ENCODE measurements at regions not wholly inside any gene's neighbourhood (a gene's known extent, or its start where the extent isn't known, plus 50 kb on each side); places are given as distances from the start of the nearest gene placed in this dataset.

DNA sequence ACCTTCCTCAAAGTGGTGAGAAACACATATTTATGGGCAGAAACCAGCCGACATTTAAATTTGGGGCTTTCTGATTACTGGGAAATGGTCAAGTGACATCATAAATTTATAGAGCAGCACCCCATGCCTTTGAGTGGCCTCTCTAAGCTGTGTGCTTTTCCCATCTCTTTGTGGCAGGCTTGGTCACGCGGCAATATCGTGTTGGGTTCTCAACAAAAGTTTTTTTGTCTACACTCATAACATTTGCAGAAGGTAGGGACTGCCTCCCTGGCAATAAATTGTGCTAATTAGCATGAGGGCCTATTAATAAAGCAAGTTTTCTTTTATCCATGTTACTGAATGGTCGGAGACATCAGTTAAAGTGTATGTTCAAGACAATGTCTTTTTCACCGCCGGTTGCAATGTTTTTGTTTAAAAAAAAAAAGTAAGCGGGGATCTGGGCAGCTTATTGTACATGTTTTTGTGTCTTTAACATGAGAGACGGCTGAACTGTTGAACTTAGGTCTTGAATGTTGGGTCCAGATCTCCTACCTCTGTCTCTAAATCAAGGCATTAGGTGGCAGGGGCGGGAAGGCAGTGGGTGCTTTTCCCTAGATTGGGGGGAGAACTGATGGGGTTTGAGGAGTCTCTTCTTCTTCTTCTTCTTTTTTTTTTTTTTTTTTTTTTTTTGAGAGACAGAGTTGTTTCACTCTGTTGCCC is 193.3 kb downstream of the PHETA1 start:
- Histone ChIP-seq H3K27me3 (ENCODE audit: insufficient read depth, low read length) (peaks cover 40% of the 10 kb centered on the region), H3K9me3 (ENCODE audit: control insufficient read depth in 1 of 2, insufficient read depth in 1 of 2, low read depth in 1 of 2, low read length in 2 of 2) (no peaks in the 10 kb centered on the region), H3K4me2 (ENCODE audit: low read length) (no peak overlapping the region), H4K20me1 (ENCODE audit: insufficient read depth) (no peaks in the 10 kb centered on the region), H3K9me2 (ENCODE audit: insufficient read depth) (no peaks in the 10 kb centered on the region), H2AFZ (ENCODE audit: low read depth, low read length, poor library complexity, severe bottlenecking) (no peak overlapping the region), H3K79me2 (ENCODE audit: insufficient read depth, low read length) (no peaks in the 10 kb centered on the region), H3K4me1 (ENCODE audit: control insufficient read depth in 1 of 2, insufficient read depth in 2 of 2, low read length in 2 of 2) (no peaks in the 10 kb centered on the region), H3K9ac (ENCODE audit: low read length) (no peak overlapping the region), H3K36me3 (ENCODE audit: control insufficient read depth in 1 of 2, insufficient read depth in 2 of 2, low read length in 2 of 2) (no peaks in the 10 kb centered on the region), H3K27ac (ENCODE audit: low read depth, low read length) (no peak overlapping the region), H3K4me3 (replicated peaks in 1 of 2; ENCODE audit: low read depth in 1 of 2, low read length in 2 of 2) (no peak overlapping the region)
- intact Hi-C loops (cut with micrococcal nuclease), result loop anchor here (10.0 kb wide), 1 partner anchor 281 kb away; no protein-coding TSS in a partner anchor
- no peak for ATAC-seq
- DNase-seq (ENCODE audit: low read depth, low spot score), result no peak
- TF ChIP-seq YY1 (IDR thresholded peaks at IDR 0.05; ENCODE audit: extremely low read depth, insufficient replicate concordance, low read depth, low read length) (no peak), ATF3 (IDR thresholded peaks at IDR 0.05) (no peak), SRF (IDR thresholded peaks at IDR 0.05; ENCODE audit: low read depth) (no peak), JUND (IDR thresholded peaks at IDR 0.05) (no peak), ELF1 (IDR thresholded peaks at IDR 0.05; ENCODE audit: borderline replicate concordance, low read depth) (no peak), EGR1 (IDR thresholded peaks at IDR 0.05; ENCODE audit: low read depth) (no peak), SIN3A (IDR thresholded peaks at IDR 0.05; ENCODE audit: low read depth) (no peak), POLR2AphosphoS5 (IDR thresholded peaks at IDR 0.05; ENCODE audit: low read depth, low read length) (no peak), EZH2phosphoT487 (IDR thresholded peaks at IDR 0.05; ENCODE audit: borderline replicate concordance) (no peak)
- TF ChIP-seq, protein P1, sequence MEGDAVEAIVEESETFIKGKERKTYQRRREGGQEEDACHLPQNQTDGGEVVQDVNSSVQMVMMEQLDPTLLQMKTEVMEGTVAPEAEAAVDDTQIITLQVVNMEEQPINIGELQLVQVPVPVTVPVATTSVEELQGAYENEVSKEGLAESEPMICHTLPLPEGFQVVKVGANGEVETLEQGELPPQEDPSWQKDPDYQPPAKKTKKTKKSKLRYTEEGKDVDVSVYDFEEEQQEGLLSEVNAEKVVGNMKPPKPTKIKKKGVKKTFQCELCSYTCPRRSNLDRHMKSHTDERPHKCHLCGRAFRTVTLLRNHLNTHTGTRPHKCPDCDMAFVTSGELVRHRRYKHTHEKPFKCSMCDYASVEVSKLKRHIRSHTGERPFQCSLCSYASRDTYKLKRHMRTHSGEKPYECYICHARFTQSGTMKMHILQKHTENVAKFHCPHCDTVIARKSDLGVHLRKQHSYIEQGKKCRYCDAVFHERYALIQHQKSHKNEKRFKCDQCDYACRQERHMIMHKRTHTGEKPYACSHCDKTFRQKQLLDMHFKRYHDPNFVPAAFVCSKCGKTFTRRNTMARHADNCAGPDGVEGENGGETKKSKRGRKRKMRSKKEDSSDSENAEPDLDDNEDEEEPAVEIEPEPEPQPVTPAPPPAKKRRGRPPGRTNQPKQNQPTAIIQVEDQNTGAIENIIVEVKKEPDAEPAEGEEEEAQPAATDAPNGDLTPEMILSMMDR (IDR thresholded peaks at IDR 0.05 in 2 of 3, conservative IDR thresholded peaks at IDR 0.05 in 1 of 3; ENCODE audit: borderline replicate concordance in 1 of 3, insufficient read depth in 1 of 3, low read depth in 2 of 3, low read length in 2 of 3), result no peak
- ChIA-PET CTCF (no interaction called here), POLR2A (no interaction called here), RAD21 (ENCODE audit: low non-redundant PET in 1 of 2, low total read pairs in 2 of 2, uncharacterized antibody in 2 of 2, unreplicated experiment in 2 of 2) (no interaction called here)
- no TSS peak for BruUV-seq (replicated peaks)
